ENCODE measurements at regions not wholly inside any gene's neighbourhood (a gene's known extent, or its start where the extent isn't known, plus 50 kb on each side); places are given as distances from the start of the nearest gene placed in this dataset.

- TF ChIP-seq CTCF (conservative IDR thresholded peaks at IDR 0.05): no peak
- TF ChIP-seq EZH2 (IDR thresholded peaks at IDR 0.05; ENCODE audit: low read depth): no peak
- no TSS peak for BruUV-seq (replicated peaks)
- Histone ChIP-seq H3K4me2 (no peak overlapping the region), H3K79me2 (ENCODE audit: low read depth) (no peaks in the 10 kb centered on the region), H3K36me3 (ENCODE audit: low read depth) (no peaks in the 10 kb centered on the region), H3K9me3 (ENCODE audit: insufficient read depth, low read depth) (no peaks in the 10 kb centered on the region), H3K4me3 (no peak overlapping the region), H3F3A (ENCODE audit: insufficient read depth, low read depth) (no peaks in the 10 kb centered on the region), H3K27ac (no peak overlapping the region), H4K20me1 (ENCODE audit: insufficient read depth) (no peaks in the 10 kb centered on the region), H3K27me3 (ENCODE audit: insufficient read depth, low read depth) (peaks cover 18% of the 10 kb centered on the region), H2AFZ (no peak overlapping the region), H3K9me2 (ENCODE audit: insufficient read depth) (no peaks in the 10 kb centered on the region), H3K4me1 (replicated peaks; ENCODE audit: insufficient read depth) (no peaks in the 10 kb centered on the region)
- POLR2A ChIA-PET (ENCODE audit: unreplicated experiment): no interaction called here
- DNase-seq: no peak
- intact Hi-C loops (cut with micrococcal nuclease; ENCODE audit: unreplicated experiment): no loop called here
- CTCF ChIA-PET: no interaction called here
These were observed 190.6 kb upstream of the PROK2 start for GRCh38 chr3:71975573-71975972.

GRCh38 chr3:71974786-71975185 lies 189.8 kb upstream of the PROK2 start:
- POLR2A ChIA-PET (ENCODE audit: unreplicated experiment): no interaction called here
- peaks cover 18% of the 10 kb centered on the region for H3K27me3 ChIP-seq (ENCODE audit: insufficient read depth, low read depth)
- TF ChIP-seq EZH2 (IDR thresholded peaks at IDR 0.05; ENCODE audit: low read depth) (no peak), CTCF (conservative IDR thresholded peaks at IDR 0.05) (no peak)
- intact Hi-C loops (cut with micrococcal nuclease; ENCODE audit: unreplicated experiment): no loop called here
- no peak overlapping the region for H3K4me2 ChIP-seq
- H3K4me3 ChIP-seq: no peak overlapping the region
- no TSS peak for BruUV-seq (replicated peaks)
- no peaks in the 10 kb centered on the region for H4K20me1 ChIP-seq (ENCODE audit: insufficient read depth)
- no peaks in the 10 kb centered on the region for H3K9me3 ChIP-seq (ENCODE audit: insufficient read depth, low read depth)
- no peak overlapping the region for H2AFZ ChIP-seq
- H3K27ac ChIP-seq: no peak overlapping the region
- no peaks in the 10 kb centered on the region for H3F3A ChIP-seq (ENCODE audit: insufficient read depth, low read depth)
- CTCF ChIA-PET: no interaction called here
- no peaks in the 10 kb centered on the region for H3K9me2 ChIP-seq (ENCODE audit: insufficient read depth)
- no peaks in the 10 kb centered on the region for H3K4me1 ChIP-seq (replicated peaks; ENCODE audit: insufficient read depth)
- DNase-seq: no peak
- H3K79me2 ChIP-seq (ENCODE audit: low read depth): no peaks in the 10 kb centered on the region
- H3K36me3 ChIP-seq (ENCODE audit: low read depth): no peaks in the 10 kb centered on the region

GRCh38 chr3:71973274-71974030 lies 188.5 kb upstream of the PROK2 start:
- intact Hi-C loops (cut with micrococcal nuclease; ENCODE audit: unreplicated experiment): no loop called here
- H2AFZ ChIP-seq: no peak overlapping the region
- CTCF ChIA-PET: no interaction called here
- no peak for DNase-seq
- no peak overlapping the region for H3K4me3 ChIP-seq
- H3K4me1 ChIP-seq (replicated peaks; ENCODE audit: insufficient read depth): no peaks in the 10 kb centered on the region
- BruUV-seq (replicated peaks): no TSS peak
- peaks cover 16% of the 10 kb centered on the region for H3K27me3 ChIP-seq (ENCODE audit: insufficient read depth, low read depth)
- POLR2A ChIA-PET (ENCODE audit: unreplicated experiment): no interaction called here
- H3K79me2 ChIP-seq (ENCODE audit: low read depth): no peaks in the 10 kb centered on the region
- H3K27ac ChIP-seq: no peak overlapping the region
- H3K9me3 ChIP-seq (ENCODE audit: insufficient read depth, low read depth): no peaks in the 10 kb centered on the region
- H3K4me2 ChIP-seq: no peak overlapping the region
- no peaks in the 10 kb centered on the region for H3K36me3 ChIP-seq (ENCODE audit: low read depth)
- H4K20me1 ChIP-seq (ENCODE audit: insufficient read depth): no peaks in the 10 kb centered on the region
- no peaks in the 10 kb centered on the region for H3K9me2 ChIP-seq (ENCODE audit: insufficient read depth)
- H3F3A ChIP-seq (ENCODE audit: insufficient read depth, low read depth): no peaks in the 10 kb centered on the region
- TF ChIP-seq CTCF (conservative IDR thresholded peaks at IDR 0.05) (no peak), EZH2 (IDR thresholded peaks at IDR 0.05; ENCODE audit: low read depth) (no peak)
